H1 (cell line): ENCODE measurements at regions not wholly inside any gene's neighbourhood (a gene's known extent, or its start where the extent isn't known, plus 50 kb on each side); places are given as distances from the start of the nearest gene placed in this dataset.

Source experiments
- CTCF ChIA-PET: fragments of 300-600 bp; sonication (Branson Sonifier 250); formaldehyde crosslinking; loops from one replicate; lab custom pipeline; 2021; ENCODE audit not compliant: partially characterized antibody; lab: Charles Lee
- POLR2A ChIA-PET: fragments of 300-600 bp; sonication (Branson Sonifier 250); formaldehyde crosslinking; loops from one replicate; lab custom pipeline; 2021; ENCODE audit warnings: inconsistent platforms; ENCODE audit not compliant: partially characterized antibody; lab: Charles Lee
- DNase-seq, 2 experiments: peaks; one replicate each; pipeline versions ENCODE4 v3.0.0 to v3.0.0-alpha.2; 2010 to 2022; ENCODE audit warnings: low spot score in 2 of 2, low read depth in 1 of 2, mixed read lengths in 1 of 2
- FAIRE-seq: peaks from 2 replicates; lab custom pipeline; 2011; peaks lifted over from hg19 to GRCh38; lab: Jason Lieb, UNC
- H2AFZ ChIP-seq: 2 replicates; pipeline ENCODE4 v1.8.1; 2012; ENCODE audit warnings: low read length, inconsistent platforms
- H2AK5ac ChIP-seq: 2 replicates; pipeline ENCODE4 v1.6.1; 2013; ENCODE audit warnings: low read depth, low read length
- H2BK120ac ChIP-seq: replicated peaks from 2 replicates; pipeline ENCODE3; 2013; ENCODE audit warnings: low read depth, low read length, inconsistent platforms
- H2BK12ac ChIP-seq: 2 replicates; pipeline ENCODE4 v1.6.1; 2013; ENCODE audit warnings: low read depth, low read length
- H2BK15ac ChIP-seq: 2 replicates; pipeline ENCODE4 v1.6.1; 2013; ENCODE audit warnings: low read length
- H2BK20ac ChIP-seq: 2 replicates; pipeline ENCODE4 v1.6.1; 2013; ENCODE audit warnings: low read length
- H2BK5ac ChIP-seq: 2 replicates; pipeline ENCODE4 v1.6.1; 2013; ENCODE audit warnings: low read depth, low read length
- H3K14ac ChIP-seq: 2 replicates; pipeline ENCODE4 v1.6.1; 2013; ENCODE audit warnings: inconsistent platforms; ENCODE audit not compliant: insufficient read length
- H3K18ac ChIP-seq: 2 replicates; pipeline ENCODE4 v1.6.1; 2013; ENCODE audit warnings: low read length; ENCODE audit errors: extremely low read depth
- H3K23ac ChIP-seq: 2 replicates; pipeline ENCODE4 v1.6.1; 2013; ENCODE audit warnings: inconsistent platforms; ENCODE audit not compliant: insufficient read length
- H3K23me2 ChIP-seq: 2 replicates; pipeline ENCODE4 v1.6.1; 2013; ENCODE audit warnings: low read depth, low read length
- H3K27ac ChIP-seq: 2 replicates; pipeline ENCODE4 v1.6.1; 2011; ENCODE audit warnings: low read depth, low read length, inconsistent platforms
- H3K27me3 ChIP-seq, 4 experiments: replicated peaks in 1 of 4; 1 replicate in 1 of 4; 2 replicates in 3 of 4; pipeline versions ENCODE4 v1.6.1 to v1.8.1; 2011 to 2013; ENCODE audit warnings: low read length in 3 of 4, mild to moderate bottlenecking in 3 of 4, inconsistent platforms in 2 of 4, mixed read lengths in 2 of 4, moderate library complexity in 1 of 4; ENCODE audit not compliant: control insufficient read depth in 3 of 4, insufficient read depth in 3 of 4; ENCODE audit errors: extremely low read depth in 1 of 4
- H3K36me3 ChIP-seq, 4 experiments: 2 replicates each; pipeline versions ENCODE4 v1.6.1 to v1.8.1; 2011 to 2013; ENCODE audit warnings: mild to moderate bottlenecking in 4 of 4, low read length in 3 of 4, moderate library complexity in 2 of 4, control low read depth in 1 of 4, inconsistent platforms in 1 of 4; ENCODE audit not compliant: insufficient read depth in 4 of 4, control insufficient read depth in 2 of 4
- H3K4ac ChIP-seq: replicated peaks from 2 replicates; pipeline ENCODE3; 2013; ENCODE audit warnings: low read length, low read depth, mixed read lengths, inconsistent platforms; ENCODE audit not compliant: insufficient read length
- H3K4me1 ChIP-seq, 4 experiments: replicated peaks in 1 of 4; 1 replicate in 1 of 4; 2 replicates in 3 of 4; pipeline versions ENCODE4 v1.6.1 to v1.8.1; 2011 to 2013; ENCODE audit warnings: low read length in 3 of 4, inconsistent platforms in 2 of 4, mixed read lengths in 1 of 4; ENCODE audit not compliant: insufficient read depth in 4 of 4, control insufficient read depth in 3 of 4
- H3K4me2 ChIP-seq, 2 experiments: 2 replicates each; pipeline versions ENCODE4 v1.6.1 to v1.8.1; 2011 to 2013; ENCODE audit warnings: low read depth in 2 of 2, low read length in 2 of 2, control low read depth in 1 of 2, inconsistent platforms in 1 of 2, mild to moderate bottlenecking in 1 of 2; ENCODE audit not compliant: insufficient read depth in 1 of 2
- H3K4me3 ChIP-seq, 4 experiments: fragments of 200-600, 300-600 bp in 1 of 4; sonication (generic), shearing (Covaris generic), sonication (Bioruptor Twin) in 1 of 4; 2 replicates each; pipeline versions ENCODE4 v1.5.1 to v1.8.1; 2011 to 2016; ENCODE audit warnings: low read length in 4 of 4, low read depth in 3 of 4, control low read depth in 2 of 4, inconsistent platforms in 2 of 4, mild to moderate bottlenecking in 2 of 4, mixed read lengths in 1 of 4, moderate library complexity in 1 of 4; ENCODE audit not compliant: insufficient read depth in 2 of 4; ENCODE audit errors: extremely low read depth in 1 of 4
- H3K56ac ChIP-seq: replicated peaks from 2 replicates; pipeline ENCODE3; 2013; ENCODE audit warnings: low read depth, mild to moderate bottlenecking, mixed read lengths, low read length, inconsistent platforms; ENCODE audit not compliant: insufficient read length
- H3K79me1 ChIP-seq: 2 replicates; pipeline ENCODE4 v1.6.1; 2013; ENCODE audit warnings: low read depth, low read length, control low read depth
- H3K79me2 ChIP-seq, 2 experiments: 2 replicates each; pipeline versions ENCODE4 v1.6.1 to v1.8.1; 2012 to 2013; ENCODE audit warnings: low read length in 2 of 2, mild to moderate bottlenecking in 2 of 2, inconsistent platforms in 1 of 2; ENCODE audit not compliant: insufficient read depth in 2 of 2, control insufficient read depth in 1 of 2
- H3K9ac ChIP-seq, 4 experiments: replicated peaks in 1 of 4; 1 replicate in 1 of 4; 2 replicates in 3 of 4; pipeline versions ENCODE4 v1.6.1 to v1.8.1; 2011 to 2013; ENCODE audit warnings: low read depth in 3 of 4, low read length in 3 of 4, control low read depth in 2 of 4, mild to moderate bottlenecking in 2 of 4, moderate library complexity in 2 of 4, inconsistent platforms in 1 of 4; ENCODE audit errors: extremely low read depth in 1 of 4
- H3K9me3 ChIP-seq, 2 experiments: 2 replicates each; pipeline versions ENCODE4 v1.6.1 to v1.8.1; 2012 to 2013; ENCODE audit warnings: mild to moderate bottlenecking in 2 of 2, moderate library complexity in 2 of 2, control low read depth in 1 of 2, inconsistent platforms in 1 of 2, low read depth in 1 of 2, low read length in 1 of 2, mixed read lengths in 1 of 2; ENCODE audit not compliant: insufficient read depth in 2 of 2
- H4K20me1 ChIP-seq, 2 experiments: replicated peaks in 1 of 2; 2 replicates each; pipeline versions ENCODE3 to v1.8.1; 2011 to 2013; ENCODE audit warnings: inconsistent platforms in 2 of 2, low read length in 2 of 2, mild to moderate bottlenecking in 1 of 2; ENCODE audit not compliant: insufficient read depth in 2 of 2, control insufficient read depth in 1 of 2
- H4K5ac ChIP-seq: 2 replicates; pipeline ENCODE4 v1.6.1; 2013; ENCODE audit warnings: low read length, low read depth, mixed read lengths, inconsistent platforms; ENCODE audit not compliant: insufficient read length
- H4K8ac ChIP-seq: 2 replicates; pipeline ENCODE4 v1.8.0; 2013; ENCODE audit warnings: mild to moderate bottlenecking, moderate library complexity, low read length, inconsistent platforms; ENCODE audit not compliant: insufficient read depth; ENCODE audit errors: extremely low read depth
- H4K91ac ChIP-seq: replicated peaks from 2 replicates; pipeline ENCODE3; 2013; ENCODE audit warnings: low read length, mixed read lengths, inconsistent platforms; ENCODE audit not compliant: insufficient read length
- ASH2L ChIP-seq: fragments of 200-600, 300-600 bp; sonication (generic); IDR thresholded peaks from one replicate; pipeline ENCODE4 v1.7.1; 2017; ENCODE audit warnings: low read length
- FOSL1 ChIP-seq: IDR thresholded peaks from 2 replicates; pipeline ENCODE4 v1.6.1; 2011; ENCODE audit warnings: mild to moderate bottlenecking, low read depth, low read length, moderate library complexity; ENCODE audit not compliant: insufficient read depth
- MAFK ChIP-seq: IDR thresholded peaks from 2 replicates; pipeline ENCODE4 v1.6.1; 2012; ENCODE audit warnings: low read depth, mild to moderate bottlenecking, improper control_type of control experiment, low read length
- PHF8 ChIP-seq: fragments of 200-600 bp; sonication (generic); conservative IDR thresholded peaks from 2 replicates; pipeline ENCODE4 v1.7.1; 2012; ENCODE audit warnings: low read depth, mild to moderate bottlenecking, inconsistent platforms, low read length, moderate library complexity
- RXRA ChIP-seq: IDR thresholded peaks from 2 replicates; pipeline ENCODE4 v1.6.1; 2011; ENCODE audit warnings: low read depth, mild to moderate bottlenecking, low read length, moderate library complexity; ENCODE audit not compliant: insufficient read depth
- SAP30 ChIP-seq: fragments of 300-600 bp; sonication (generic); IDR thresholded peaks from 2 replicates; pipeline ENCODE4 v1.7.1; 2012; ENCODE audit warnings: low read length, moderate library complexity, mild to moderate bottlenecking, inconsistent platforms; ENCODE audit not compliant: insufficient read depth, insufficient replicate concordance
- SP1 ChIP-seq: IDR thresholded peaks from 2 replicates; pipeline ENCODE4 v1.6.1; 2011; ENCODE audit warnings: low read depth, low read length
- SP4 ChIP-seq: IDR thresholded peaks from 2 replicates; pipeline ENCODE4 v1.6.1; 2012; ENCODE audit warnings: low read length, inconsistent platforms
- SUZ12 ChIP-seq: fragments of 200-600 bp; sonication (generic); IDR thresholded peaks from 2 replicates; pipeline ENCODE4 v1.6.1; 2012; ENCODE audit warnings: mild to moderate bottlenecking, inconsistent platforms, low read length, moderate library complexity, mixed read lengths
- TEAD4 ChIP-seq: IDR thresholded peaks from 2 replicates; pipeline ENCODE4 v1.6.1; 2012; ENCODE audit warnings: low read depth, low read length, inconsistent platforms, mixed read lengths
- USF2 ChIP-seq: IDR thresholded peaks from 2 replicates; pipeline ENCODE4 v1.6.1; 2011; ENCODE audit warnings: low read length, improper control_type of control experiment
- WGBS, 2 experiments: shearing (Covaris generic) in 1 of 2; methylation state at CpG; one replicate each; pipeline versions ENCODE4 v1.1.6 to v1.1.7; 2013 to 2015; ENCODE audit warnings: low lambda C conversion rate in 2 of 2, mixed read lengths in 2 of 2, inconsistent platforms in 1 of 2, low coverage in 1 of 2, missing lambda C conversion rate in 1 of 2; ENCODE audit not compliant: insufficient replicate concordance in 2 of 2, insufficient coverage in 1 of 2, insufficient read length in 1 of 2; ENCODE audit errors: extremely low coverage in 1 of 2, missing lambda C conversion rate in 1 of 2; 5-methylcytosine and 5-hydroxymethylcytosine counted together
- TF ChIP-seq, protein P1 (sequence below): IDR thresholded peaks from 2 replicates; pipeline ENCODE4 v1.6.1; 2011; ENCODE audit warnings: low read depth, mild to moderate bottlenecking, low read length; ENCODE audit not compliant: insufficient read depth

DNA sequence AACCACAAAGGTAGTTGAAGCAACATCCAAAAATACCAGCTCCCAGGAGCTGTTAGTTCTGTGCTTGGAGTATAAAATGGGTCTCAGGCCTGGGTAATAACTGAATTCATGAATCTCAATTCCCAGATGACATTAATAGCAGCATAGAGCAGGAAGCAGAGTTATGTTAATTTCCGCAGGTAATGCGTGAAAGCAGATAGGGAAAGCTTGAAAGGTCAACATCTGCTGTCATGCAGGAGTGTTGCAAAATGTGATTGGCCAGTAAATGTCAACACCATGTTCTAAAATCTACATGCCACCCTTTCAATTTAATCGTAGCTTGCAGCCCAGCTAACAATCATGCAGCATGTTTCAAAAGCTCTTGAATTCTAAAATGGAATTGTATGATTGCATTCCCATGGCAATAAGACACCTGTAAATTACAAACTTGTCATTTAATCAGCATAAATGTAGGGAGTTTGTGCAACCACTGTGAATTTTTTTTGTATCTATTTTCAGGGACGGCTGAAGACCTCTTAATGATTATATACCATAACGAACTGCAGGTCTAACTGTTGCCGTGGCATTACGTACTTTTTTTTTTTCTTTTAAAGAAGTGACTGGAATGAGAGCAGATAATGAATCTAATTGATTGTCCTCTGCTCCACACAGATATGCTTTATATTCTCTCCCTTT lies 635.8 kb upstream of the FOXG1 start:
- Histone ChIP-seq H2BK20ac (no peak overlapping the region), H4K20me1 (no peaks in the 10 kb centered on the region), H2BK5ac (no peak overlapping the region), H3K9me3 (no peaks in the 10 kb centered on the region), H3K56ac (no peak overlapping the region), H3K23me2 (peaks cover 2% of the 10 kb centered on the region; the same call in 1 of the 2 replicates), H3K14ac (no peak overlapping the region), H4K5ac (no peak overlapping the region), H3K4me3 (no peak overlapping the region), H2BK12ac (no peak overlapping the region), H2BK15ac (no peak overlapping the region), H3K4me1 (no peaks in the 10 kb centered on the region), H3K27me3 (peaks cover 0 to 3% (median under 1%) of the 10 kb centered on the region in 4 experiments; a peak in 1 of 7 replicates), H2BK120ac (no peak overlapping the region), H4K91ac (no peak overlapping the region), H4K8ac (no peak overlapping the region), H3K23ac (no peak overlapping the region), H2AK5ac (no peak overlapping the region), H3K79me2 (no peaks in the 10 kb centered on the region), H3K27ac (no peak overlapping the region), H3K4ac (no peak overlapping the region), H3K79me1 (no peaks in the 10 kb centered on the region), H2AFZ (no peak overlapping the region), H3K9ac (no peak overlapping the region), H3K4me2 (no peak overlapping the region), H3K36me3 (no peaks in the 10 kb centered on the region), H3K18ac (no peak overlapping the region)
- no peak for FAIRE-seq
- no peak for DNase-seq
- ChIA-PET POLR2A (no interaction called here), CTCF (interaction anchor here (1.1 kb wide), 1 partner anchor 12 kb away, joined by 8 read pairs; no protein-coding TSS in a partner anchor)
- 90% methylated on average over 7 of the region's 7 CpGs; no CpG with 5 or more reads in 1 of the 2 experiments for WGBS, 2 experiments
- TF ChIP-seq ASH2L (no peak), TEAD4 (no peak), SP4 (no peak), SAP30 (no peak), MAFK (no peak), RXRA (no peak), SP1 (no peak), USF2 (no peak), PHF8 (no peak), SUZ12 (no peak), FOSL1 (no peak)
- TF ChIP-seq, protein P1, sequence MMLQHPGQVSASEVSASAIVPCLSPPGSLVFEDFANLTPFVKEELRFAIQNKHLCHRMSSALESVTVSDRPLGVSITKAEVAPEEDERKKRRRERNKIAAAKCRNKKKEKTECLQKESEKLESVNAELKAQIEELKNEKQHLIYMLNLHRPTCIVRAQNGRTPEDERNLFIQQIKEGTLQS = no peak
